Uterus (tissue), 2 donors: ENCODE measurements at regions not wholly inside any gene's neighbourhood (a gene's known extent, or its start where the extent isn't known, plus 50 kb on each side); places are given as distances from the start of the nearest gene placed in this dataset.

Source experiments
- POLR2A ChIP-seq, 2 donors: fragments of 450-650 bp; IDR thresholded peaks; one replicate each; pipeline ENCODE4 v1.6.1; 2016; ENCODE audit warnings: antibody characterized with exemption in 2 of 2, mild to moderate bottlenecking in 1 of 2, moderate library complexity in 1 of 2
- TF ChIP-seq, protein P1 (sequence below), 4 experiments: fragments of 200-600 bp in 2 of 4; fragments of 450-650 bp in 2 of 4; sonication (generic) in 2 of 4; IDR thresholded peaks; one replicate each; pipeline ENCODE4 v1.5.1; 2016 to 2019; ENCODE audit warnings: antibody characterized with exemption in 4 of 4, mild to moderate bottlenecking in 2 of 4, moderate library complexity in 1 of 4

DNA sequence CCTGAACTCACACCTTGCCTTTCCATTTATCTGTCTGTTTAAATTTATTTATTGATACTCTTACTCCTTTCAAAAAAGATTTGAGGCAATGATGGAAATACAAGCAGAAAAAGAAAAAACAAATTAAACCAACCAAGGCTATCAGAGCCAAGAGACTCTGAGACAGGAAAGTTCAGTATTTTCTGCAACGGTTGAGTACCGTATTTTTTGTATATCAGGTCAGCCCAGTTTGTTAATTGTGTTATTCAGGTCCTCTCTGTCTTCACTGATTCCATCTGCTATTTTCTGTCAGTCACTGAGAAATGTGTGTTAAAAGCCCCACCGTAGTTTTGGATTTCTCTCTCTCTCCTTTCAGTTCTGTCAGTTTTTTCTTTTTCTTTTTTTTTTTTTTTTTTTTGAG lies 134.5 kb upstream of the SMIM23 start:
- TF ChIP-seq, protein P1, sequence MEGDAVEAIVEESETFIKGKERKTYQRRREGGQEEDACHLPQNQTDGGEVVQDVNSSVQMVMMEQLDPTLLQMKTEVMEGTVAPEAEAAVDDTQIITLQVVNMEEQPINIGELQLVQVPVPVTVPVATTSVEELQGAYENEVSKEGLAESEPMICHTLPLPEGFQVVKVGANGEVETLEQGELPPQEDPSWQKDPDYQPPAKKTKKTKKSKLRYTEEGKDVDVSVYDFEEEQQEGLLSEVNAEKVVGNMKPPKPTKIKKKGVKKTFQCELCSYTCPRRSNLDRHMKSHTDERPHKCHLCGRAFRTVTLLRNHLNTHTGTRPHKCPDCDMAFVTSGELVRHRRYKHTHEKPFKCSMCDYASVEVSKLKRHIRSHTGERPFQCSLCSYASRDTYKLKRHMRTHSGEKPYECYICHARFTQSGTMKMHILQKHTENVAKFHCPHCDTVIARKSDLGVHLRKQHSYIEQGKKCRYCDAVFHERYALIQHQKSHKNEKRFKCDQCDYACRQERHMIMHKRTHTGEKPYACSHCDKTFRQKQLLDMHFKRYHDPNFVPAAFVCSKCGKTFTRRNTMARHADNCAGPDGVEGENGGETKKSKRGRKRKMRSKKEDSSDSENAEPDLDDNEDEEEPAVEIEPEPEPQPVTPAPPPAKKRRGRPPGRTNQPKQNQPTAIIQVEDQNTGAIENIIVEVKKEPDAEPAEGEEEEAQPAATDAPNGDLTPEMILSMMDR (IDR thresholded peaks at IDR 0.05) = no peak
- TF ChIP-seq POLR2A (IDR thresholded peaks at IDR 0.05) = no peak
